Caco-2 (cell line): ENCODE measurements at regions not wholly inside any gene's neighbourhood (a gene's known extent, or its start where the extent isn't known, plus 50 kb on each side); places are given as distances from the start of the nearest gene placed in this dataset.

Experiments
- BruUV-seq: library from RNA; stranded (reverse); fragments of 400-500 nt; replicated peaks from 2 replicates; lab custom pipeline; 2021; lab: Mats Ljungman, UMichigan
- CTCF ChIA-PET: fragments of 300-600 bp; sonication (Branson Sonifier 250); formaldehyde crosslinking; loops from one replicate; lab custom pipeline; 2022; ENCODE audit warnings: antibody characterized with exemption; lab: Charles Lee
- POLR2A ChIA-PET: fragments of 300-600 bp; sonication (Branson Sonifier 250); formaldehyde crosslinking; loops from one replicate; lab custom pipeline; 2022; ENCODE audit warnings: antibody characterized with exemption; lab: Charles Lee
- DNase-seq, 2 experiments: peaks; one replicate each; pipeline versions ENCODE4 v3.0.0 to v3.0.0-alpha.2; 2020 to 2022
- H3K27me3 ChIP-seq: replicated peaks from 2 replicates; pipeline ENCODE4 v1.6.0; 2011; ENCODE audit warnings: low read length; ENCODE audit not compliant: control insufficient read depth, insufficient read depth
- H3K36me3 ChIP-seq: 2 replicates; pipeline ENCODE4 v1.5.1; 2011; ENCODE audit warnings: low read length; ENCODE audit not compliant: control insufficient read depth, insufficient read depth
- H3K4me1 ChIP-seq: fragments of 250-450 bp; sonication (Bioruptor Pico); 2 replicates; pipeline ENCODE4 v1.5.1; 2020; ENCODE audit warnings: mild to moderate bottlenecking
- H3K4me3 ChIP-seq: 2 replicates; pipeline ENCODE4 v1.5.1; 2011; ENCODE audit warnings: low read depth, mild to moderate bottlenecking, control low read depth, low read length
- H3K9me3 ChIP-seq: fragments of 250-450 bp; sonication (Bioruptor Pico); 2 replicates; pipeline ENCODE4 v1.5.1; 2020; ENCODE audit warnings: mild to moderate bottlenecking, moderate library complexity
- H3K27ac Mint-ChIP-seq: one replicate; pipeline ENCODE4 v1.8.0; 2022; ENCODE audit warnings: mixed read lengths; ENCODE audit not compliant: unreplicated experiment
- H3K27me3 Mint-ChIP-seq: one replicate; pipeline ENCODE4 v1.8.0; 2022; ENCODE audit warnings: mixed read lengths; ENCODE audit not compliant: insufficient read depth, unreplicated experiment
- H3K36me3 Mint-ChIP-seq: one replicate; pipeline ENCODE4 v1.8.0; 2022; ENCODE audit warnings: mild to moderate bottlenecking, mixed read lengths; ENCODE audit not compliant: insufficient read depth, unreplicated experiment
- H3K4me1 Mint-ChIP-seq: one replicate; pipeline ENCODE4 v1.8.0; 2022; ENCODE audit warnings: low read depth, mixed read lengths; ENCODE audit not compliant: unreplicated experiment
- H3K4me3 Mint-ChIP-seq: one replicate; pipeline ENCODE4 v1.8.0; 2022; ENCODE audit warnings: mild to moderate bottlenecking, moderate library complexity, mixed read lengths; ENCODE audit not compliant: unreplicated experiment
- H3K9me3 Mint-ChIP-seq: one replicate; pipeline ENCODE4 v1.8.0; 2022; ENCODE audit warnings: mixed read lengths; ENCODE audit not compliant: unreplicated experiment
- CTCF ChIP-seq, 2 experiments: fragments of 200-600 bp in 1 of 2; IDR thresholded peaks; 1 replicate in 1 of 2; 2 replicates in 1 of 2; pipeline versions ENCODE4 v1.5.1 to v1.8.0; 2011 to 2022; ENCODE audit warnings: antibody characterized with exemption in 1 of 2, control low read depth in 1 of 2, inconsistent platforms in 1 of 2, low read depth in 1 of 2, low read length in 1 of 2, mild to moderate bottlenecking in 1 of 2, moderate library complexity in 1 of 2; ENCODE audit not compliant: insufficient read depth in 1 of 2, severe bottlenecking in 1 of 2, unreplicated experiment in 1 of 2
- intact Hi-C: fragments of 100-400 bp; cut with micrococcal nuclease; formaldehyde crosslinking; loops from one replicate; pipeline ENCODE4 v1.10.0; 2022; ENCODE audit not compliant: unreplicated experiment

GRCh38 chr20:23146857-23147637, 60.9 kb upstream of the CD93 start:
- ChIA-PET CTCF (no interaction called here), POLR2A (no interaction called here)
- intact Hi-C loops, result no loop called here
- no peaks in the 10 kb centered on the region for H3K27me3 ChIP-seq
- no peak overlapping the region for H3K4me3 ChIP-seq
- Mint-ChIP-seq H3K27me3 (no peaks in the 10 kb centered on the region), H3K4me3 (no peak overlapping the region), H3K9me3 (no peaks in the 10 kb centered on the region), H3K27ac (no peak overlapping the region), H3K4me1 (peaks cover under 1% of the 10 kb centered on the region), H3K36me3 (no peaks in the 10 kb centered on the region)
- no peak for TF ChIP-seq CTCF (IDR thresholded peaks at IDR 0.05; ENCODE audit: insufficient read depth in 1 of 2, low read depth in 1 of 2, low read length in 1 of 2, severe bottlenecking in 1 of 2, unreplicated experiment in 1 of 2)
- no TSS peak for BruUV-seq
- H3K9me3 ChIP-seq, result no peaks in the 10 kb centered on the region; the same call in 1 of the 2 replicates
- H3K4me1 ChIP-seq, result peaks cover 16% of the 10 kb centered on the region
- no peak for DNase-seq
- no peaks in the 10 kb centered on the region for H3K36me3 ChIP-seq

- TF ChIP-seq CTCF (IDR thresholded peaks at IDR 0.05; ENCODE audit: insufficient read depth in 1 of 2, low read depth in 1 of 2, low read length in 1 of 2, severe bottlenecking in 1 of 2, unreplicated experiment in 1 of 2), result no peak
- Mint-ChIP-seq H3K4me1 (no peaks in the 10 kb centered on the region), H3K27me3 (no peaks in the 10 kb centered on the region), H3K36me3 (no peaks in the 10 kb centered on the region), H3K4me3 (no peak overlapping the region), H3K9me3 (no peaks in the 10 kb centered on the region), H3K27ac (no peak overlapping the region)
- intact Hi-C loops, result no loop called here
- no peaks in the 10 kb centered on the region for H3K27me3 ChIP-seq
- ChIA-PET CTCF (no interaction called here), POLR2A (no interaction called here)
- peak in 1 of 2 experiments; percentile 4 for DNase-seq
- no peaks in the 10 kb centered on the region for H3K36me3 ChIP-seq
- H3K9me3 ChIP-seq, result no peaks in the 10 kb centered on the region; the same call in 1 of the 2 replicates
- BruUV-seq, result no TSS peak
- H3K4me3 ChIP-seq, result no peak overlapping the region
- H3K4me1 ChIP-seq, result peaks cover 10% of the 10 kb centered on the region; the same call in 1 of the 2 replicates
Observed at GRCh38 chr20:23146181-23146580, 60.1 kb upstream of the CD93 start.

GRCh38 chr20:23145281-23145700, 59.2 kb upstream of the CD93 start:
- H3K9me3 ChIP-seq, result no peaks in the 10 kb centered on the region; the same call in 1 of the 2 replicates
- H3K36me3 ChIP-seq, result no peaks in the 10 kb centered on the region
- H3K4me1 ChIP-seq, result peaks cover 10% of the 10 kb centered on the region; the same call in 1 of the 2 replicates
- Mint-ChIP-seq H3K36me3 (no peaks in the 10 kb centered on the region), H3K4me3 (no peak overlapping the region), H3K27ac (no peak overlapping the region), H3K4me1 (no peaks in the 10 kb centered on the region), H3K9me3 (no peaks in the 10 kb centered on the region), H3K27me3 (no peaks in the 10 kb centered on the region)
- no peak for TF ChIP-seq CTCF (IDR thresholded peaks at IDR 0.05; ENCODE audit: insufficient read depth in 1 of 2, low read depth in 1 of 2, low read length in 1 of 2, severe bottlenecking in 1 of 2, unreplicated experiment in 1 of 2)
- no TSS peak for BruUV-seq
- peak in 1 of 2 experiments; percentile 21 for DNase-seq
- ChIA-PET CTCF (no interaction called here), POLR2A (no interaction called here)
- no peak overlapping the region for H3K4me3 ChIP-seq
- no peaks in the 10 kb centered on the region for H3K27me3 ChIP-seq
- intact Hi-C loops, result no loop called here
